Esophagus muscularis mucosa (tissue), 4 donors: ENCODE measurements at regions not wholly inside any gene's neighbourhood (a gene's known extent, or its start where the extent isn't known, plus 50 kb on each side); places are given as distances from the start of the nearest gene placed in this dataset.
A peak's percentile ranks its signal among the peaks of the same experiment; 100 is the strongest.

ENCODE experiments used
- DNase-seq: peaks from one replicate; pipeline ENCODE4 v3.0.0-alpha.2; 2017; ENCODE audit errors: extremely low spot score
- H3K27ac ChIP-seq, 4 donors: fragments of 200-600 bp; sonication (generic); replicated peaks in 1 of 4; 1 replicate in 3 of 4; 2 replicates in 1 of 4; pipeline ENCODE4 v1.5.1; 2016 to 2019; ENCODE audit warnings: mild to moderate bottlenecking in 1 of 4
- H3K27me3 ChIP-seq, 4 donors: fragments of 200-600 bp; sonication (generic); one replicate each; pipeline versions ENCODE4 v1.5.1 to v1.6.0; 2016 to 2019
- H3K36me3 ChIP-seq, 4 donors: fragments of 200-600 bp; sonication (generic); one replicate each; pipeline ENCODE4 v1.5.1; 2016 to 2019
- H3K4me1 ChIP-seq, 4 donors: fragments of 200-600 bp; sonication (generic); one replicate each; pipeline ENCODE4 v1.5.1; 2016 to 2019
- H3K4me3 ChIP-seq, 4 donors: fragments of 200-600 bp; sonication (generic); 1 replicate in 2 of 4; 2 replicates in 2 of 4; pipeline ENCODE4 v1.5.1; 2016 to 2019; ENCODE audit warnings: mild to moderate bottlenecking in 4 of 4, moderate library complexity in 1 of 4
- H3K9me3 ChIP-seq, 4 donors: fragments of 200-600 bp; sonication (generic); 1 replicate in 3 of 4; 2 replicates in 1 of 4; pipeline ENCODE4 v1.5.1; 2016 to 2019
- EP300 ChIP-seq: sonication (generic); formaldehyde crosslinking; IDR thresholded peaks from one replicate; pipeline ENCODE4 v1.6.1; 2017; ENCODE audit warnings: antibody characterized with exemption
- POLR2A ChIP-seq: fragments of 450-650 bp; IDR thresholded peaks from one replicate; pipeline ENCODE4 v1.6.1; 2017; ENCODE audit warnings: antibody characterized with exemption, moderate library complexity, mild to moderate bottlenecking, low read depth
- POLR2AphosphoS5 ChIP-seq, 2 donors: sonication (generic); formaldehyde crosslinking; IDR thresholded peaks; one replicate each; pipeline ENCODE4 v1.6.1; 2017; ENCODE audit warnings: antibody characterized with exemption in 2 of 2
- WGBS: methylation state at CpG from one replicate; pipeline ENCODE4 v1.1.5; 2018; 5-methylcytosine and 5-hydroxymethylcytosine counted together
- intact Hi-C: fragments of 100-400 bp; cut with DNase I; formaldehyde crosslinking; loops from one replicate; pipeline ENCODE4 v1.15.1; 2023
- TF ChIP-seq, protein P1 (sequence below), 3 experiments: fragments of 200-600 bp in 2 of 3; fragments of 450-650 bp in 1 of 3; sonication (generic) in 2 of 3; IDR thresholded peaks; one replicate each; pipeline ENCODE4 v1.5.1; 2017 to 2019; ENCODE audit warnings: antibody characterized with exemption in 3 of 3, mild to moderate bottlenecking in 2 of 3, moderate library complexity in 1 of 3

DNA sequence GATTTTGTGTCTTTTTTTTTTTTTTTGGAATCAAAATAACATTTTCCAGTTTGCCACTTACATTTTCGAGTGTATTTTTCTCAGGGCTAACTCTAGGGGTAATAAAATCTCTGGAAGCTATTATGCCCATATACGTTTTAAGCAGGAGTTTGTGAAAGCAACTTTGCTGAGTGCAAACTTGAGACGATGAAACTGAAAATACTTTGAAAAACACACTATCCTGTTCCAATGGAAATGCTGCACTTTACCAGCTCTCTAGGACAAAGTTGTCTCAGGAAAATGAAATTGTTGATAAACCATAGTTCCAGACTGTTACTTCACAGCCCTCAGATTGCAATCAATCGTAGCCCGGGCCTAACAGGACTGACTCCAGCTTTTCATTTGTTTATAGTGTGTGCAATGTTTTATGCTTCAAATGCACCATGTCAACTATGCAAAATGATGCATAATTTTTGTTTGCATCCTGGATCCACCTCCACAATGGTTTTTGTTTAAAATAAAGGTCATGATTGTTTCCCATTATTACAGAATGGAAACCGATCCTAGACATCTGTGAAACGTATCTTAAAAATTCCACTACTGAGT lies 220.6 kb upstream of the PKN2 start:
- intact Hi-C loops = no loop called here
- Histone ChIP-seq H3K27ac (peak overlapping the region; percentile 89 to 92 (median 90)), H3K27me3 (no peaks in the 10 kb centered on the region), H3K4me1 (peaks cover 0 to 36% (median 25%) of the 10 kb centered on the region in 4 donors), H3K9me3 (peaks cover 0 to 6% (median 0%) of the 10 kb centered on the region in 4 donors), H3K4me3 (peak overlapping the region; percentile 56 to 66 (median 58)), H3K36me3 (no peaks in the 10 kb centered on the region)
- DNase-seq = no peak
- WGBS = 34% methylated on average over 7 of the region's 7 CpGs
- no peak for TF ChIP-seq EP300
- TF ChIP-seq, protein P1, sequence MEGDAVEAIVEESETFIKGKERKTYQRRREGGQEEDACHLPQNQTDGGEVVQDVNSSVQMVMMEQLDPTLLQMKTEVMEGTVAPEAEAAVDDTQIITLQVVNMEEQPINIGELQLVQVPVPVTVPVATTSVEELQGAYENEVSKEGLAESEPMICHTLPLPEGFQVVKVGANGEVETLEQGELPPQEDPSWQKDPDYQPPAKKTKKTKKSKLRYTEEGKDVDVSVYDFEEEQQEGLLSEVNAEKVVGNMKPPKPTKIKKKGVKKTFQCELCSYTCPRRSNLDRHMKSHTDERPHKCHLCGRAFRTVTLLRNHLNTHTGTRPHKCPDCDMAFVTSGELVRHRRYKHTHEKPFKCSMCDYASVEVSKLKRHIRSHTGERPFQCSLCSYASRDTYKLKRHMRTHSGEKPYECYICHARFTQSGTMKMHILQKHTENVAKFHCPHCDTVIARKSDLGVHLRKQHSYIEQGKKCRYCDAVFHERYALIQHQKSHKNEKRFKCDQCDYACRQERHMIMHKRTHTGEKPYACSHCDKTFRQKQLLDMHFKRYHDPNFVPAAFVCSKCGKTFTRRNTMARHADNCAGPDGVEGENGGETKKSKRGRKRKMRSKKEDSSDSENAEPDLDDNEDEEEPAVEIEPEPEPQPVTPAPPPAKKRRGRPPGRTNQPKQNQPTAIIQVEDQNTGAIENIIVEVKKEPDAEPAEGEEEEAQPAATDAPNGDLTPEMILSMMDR (IDR thresholded peaks at IDR 0.05) = no peak
- TF ChIP-seq POLR2AphosphoS5 (IDR thresholded peaks at IDR 0.05) = no peak
- TF ChIP-seq POLR2A = no peak

DNA sequence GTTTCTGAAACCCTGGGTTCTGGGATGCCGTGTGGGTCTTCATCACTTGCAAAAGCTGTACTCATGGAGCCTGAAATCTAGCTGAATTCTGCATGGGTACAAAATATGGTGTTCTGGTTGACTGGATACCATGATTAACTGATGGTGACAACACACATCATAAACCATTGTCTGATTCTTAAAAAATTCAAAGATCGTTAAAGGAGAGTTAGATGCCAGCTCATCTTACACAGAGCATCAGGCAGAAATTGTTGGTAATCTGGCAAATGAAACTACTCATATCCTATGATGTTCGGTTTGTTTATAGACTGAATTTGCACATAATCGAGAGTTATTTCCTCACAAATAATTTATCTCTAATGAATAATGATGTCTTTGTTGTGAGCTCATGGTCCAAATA lies 218.1 kb upstream of the PKN2 start:
- Histone ChIP-seq H3K36me3 (no peaks in the 10 kb centered on the region), H3K27ac (no peak overlapping the region), H3K9me3 (peaks cover 0 to 6% (median 0%) of the 10 kb centered on the region in 4 donors), H3K4me3 (no peak overlapping the region), H3K4me1 (peaks cover 0 to 34% (median 19%) of the 10 kb centered on the region in 4 donors), H3K27me3 (no peaks in the 10 kb centered on the region)
- intact Hi-C loops = no loop called here
- TF ChIP-seq, protein P1 (IDR thresholded peaks at IDR 0.05) = no peak
- TF ChIP-seq EP300 (no peak), POLR2A (no peak), POLR2AphosphoS5 (IDR thresholded peaks at IDR 0.05) (no peak)
- 90% methylated on average over 4 of the region's 4 CpGs for WGBS
- no peak for DNase-seq

DNA sequence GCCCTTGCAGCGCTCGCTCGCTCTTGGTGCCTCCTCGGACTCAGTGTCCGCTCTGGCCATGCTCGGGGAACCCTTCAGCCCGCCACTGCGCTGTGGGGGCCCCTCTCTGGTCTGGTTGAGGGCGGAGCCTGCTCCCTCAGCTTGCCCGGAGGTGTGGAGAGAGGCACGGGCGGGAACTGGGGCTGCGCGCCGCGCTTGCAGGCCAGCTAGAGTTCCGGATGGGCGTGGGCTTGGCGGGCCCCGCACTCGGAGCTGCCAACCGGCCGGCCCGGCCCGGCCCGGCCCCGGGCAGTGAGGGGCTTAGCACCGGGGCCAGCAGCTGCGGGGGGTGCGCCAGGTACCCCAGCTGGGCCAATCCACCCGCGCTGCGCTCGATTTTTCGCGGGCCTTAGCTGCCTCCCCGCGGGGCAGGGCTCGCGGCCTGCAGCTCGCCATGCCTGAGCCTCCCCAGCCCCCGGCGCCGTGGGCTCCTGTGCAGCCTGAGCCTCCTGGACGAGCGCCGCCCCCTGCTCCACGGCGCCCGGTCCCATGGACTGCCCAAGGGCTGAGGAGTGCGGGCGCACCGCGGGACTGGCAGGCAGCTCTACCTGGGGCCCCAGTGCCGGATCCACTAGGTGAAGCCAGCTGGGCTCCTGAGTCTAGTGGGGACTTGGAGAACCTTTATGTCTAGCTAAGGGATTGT lies 217.0 kb upstream of the PKN2 start:
- intact Hi-C loops = no loop called here
- H3K4me1 ChIP-seq = peaks cover 5 to 23% (median 11%) of the 10 kb centered on the region in 4 donors
- no peak for DNase-seq
- TF ChIP-seq POLR2A = no peak
- TF ChIP-seq, protein P1 (IDR thresholded peaks at IDR 0.05) = no peak
- no peak for TF ChIP-seq POLR2AphosphoS5 (IDR thresholded peaks at IDR 0.05)
- TF ChIP-seq EP300 = no peak
- 97% methylated on average over 17 of the region's 55 CpGs for WGBS
- no peak overlapping the region for H3K4me3 ChIP-seq
- H3K27me3 ChIP-seq = no peaks in the 10 kb centered on the region
- H3K36me3 ChIP-seq = no peaks in the 10 kb centered on the region
- no peak overlapping the region for H3K27ac ChIP-seq
- peaks cover 0 to 6% (median 0%) of the 10 kb centered on the region in 4 donors for H3K9me3 ChIP-seq

DNA sequence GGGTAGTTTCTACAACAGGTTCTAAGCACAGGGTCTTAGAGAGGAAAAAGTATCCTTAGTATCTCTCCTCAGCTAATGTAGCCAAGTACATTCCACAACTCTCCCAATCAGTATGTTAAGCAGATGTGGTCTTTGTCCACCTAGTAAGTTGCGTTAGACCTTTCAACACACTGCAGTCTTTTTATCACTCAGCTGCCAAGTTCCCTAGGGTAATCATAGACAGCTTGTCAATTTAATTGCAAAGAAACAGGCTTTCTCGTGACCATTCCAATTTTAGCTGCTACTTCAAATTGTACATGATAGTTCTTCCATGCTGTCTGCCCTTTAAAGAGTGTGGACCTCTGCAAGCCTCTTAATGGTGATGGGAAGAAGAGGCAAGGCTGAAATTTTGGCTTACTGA lies 211.8 kb upstream of the PKN2 start:
- intact Hi-C loops = no loop called here
- no peak for DNase-seq
- Histone ChIP-seq H3K27ac (no peak overlapping the region), H3K36me3 (no peaks in the 10 kb centered on the region), H3K9me3 (peaks cover 0 to 3% (median 0%) of the 10 kb centered on the region in 4 donors), H3K4me1 (peaks cover 0 to 12% (median 4%) of the 10 kb centered on the region in 4 donors), H3K27me3 (no peaks in the 10 kb centered on the region), H3K4me3 (no peak overlapping the region)
- 22% methylated on average over 2 of the region's 2 CpGs for WGBS
- no peak for TF ChIP-seq EP300
- no peak for TF ChIP-seq POLR2AphosphoS5 (IDR thresholded peaks at IDR 0.05)
- TF ChIP-seq, protein P1 (IDR thresholded peaks at IDR 0.05) = no peak
- no peak for TF ChIP-seq POLR2A
